ENCODE measurements at regions not wholly inside any gene's neighbourhood (a gene's known extent, or its start where the extent isn't known, plus 50 kb on each side); places are given as distances from the start of the nearest gene placed in this dataset.

GRCh38 chr3:62926494-62926893 is 51.3 kb upstream of the CADPS start:
- TF ChIP-seq NFIC (IDR thresholded peaks at IDR 0.05; ENCODE audit: borderline replicate concordance) (no peak), CTCF (IDR thresholded peaks at IDR 0.05) (no peak), MXI1 (IDR thresholded peaks at IDR 0.05; ENCODE audit: low read depth, low read length) (no peak), GABPA (IDR thresholded peaks at IDR 0.05; ENCODE audit: low read depth) (no peak), RCOR1 (IDR thresholded peaks at IDR 0.05; ENCODE audit: low read length) (no peak), ZBTB33 (IDR thresholded peaks at IDR 0.05; ENCODE audit: borderline replicate concordance, low read depth) (no peak)

All from SK-N-SH (cell line).